Activated naive CD4-positive, alpha-beta T cell treated with Interleukin-2 at 50 U/mL for 16 hours (primary cell): ENCODE measurements at regions not wholly inside any gene's neighbourhood (a gene's known extent, or its start where the extent isn't known, plus 50 kb on each side); places are given as distances from the start of the nearest gene placed in this dataset.

ENCODE experiments used
- DNase-seq: peaks from one replicate; pipeline ENCODE4 v3.0.0-alpha.2; 2020

GRCh38 chr2:122135021-122135937 is 379.8 kb downstream of the TSN start:
- DNase-seq: no peak

DNA sequence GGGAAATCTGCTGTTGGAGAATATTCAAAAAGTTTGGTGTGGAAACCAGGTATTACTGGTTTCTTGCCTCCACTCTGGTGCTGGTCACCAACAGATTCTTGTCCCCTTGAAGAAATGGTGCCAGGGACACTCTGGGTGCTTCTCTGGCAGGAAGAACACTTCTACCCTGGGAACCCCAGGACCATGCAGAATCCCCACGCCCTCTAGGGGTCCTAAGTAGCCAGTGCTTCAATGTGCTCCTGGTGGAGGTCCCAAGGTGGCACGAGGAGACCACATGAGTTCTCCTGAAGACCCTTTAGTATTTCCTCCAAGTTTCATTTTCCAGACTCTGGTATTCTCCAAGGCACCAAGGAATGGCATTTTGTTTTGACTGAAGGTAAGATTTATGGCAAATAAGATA is 380.6 kb downstream of the TSN start:
- DNase-seq: no peak

GRCh38 chr2:122138561-122138960 is 383.1 kb downstream of the TSN start:
- DNase-seq: no peak

- no peak for DNase-seq
Measured at GRCh38 chr2:122139739-122140420, 384.4 kb downstream of the TSN start.

- no peak for DNase-seq
Measured at GRCh38 chr2:122144884-122145283, 389.4 kb downstream of the TSN start.

DNA sequence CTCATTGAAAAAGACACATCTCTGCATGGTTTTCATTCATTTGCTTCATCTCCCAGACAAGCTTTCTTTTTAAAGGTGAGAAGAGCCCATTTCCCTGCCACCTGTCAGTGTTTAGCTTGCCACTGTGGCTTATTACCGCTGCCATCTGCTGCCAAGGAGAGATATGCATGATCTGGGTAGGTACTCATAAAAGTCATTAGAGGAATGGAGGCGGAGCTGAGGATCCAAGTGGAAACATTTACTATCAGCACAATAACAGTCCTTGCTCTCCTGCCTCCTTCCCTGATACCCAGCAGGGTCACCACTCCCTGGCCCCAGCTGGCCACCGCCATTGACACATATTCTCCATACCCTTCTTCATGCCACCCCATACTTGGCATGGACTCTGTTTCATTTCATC is 390.4 kb downstream of the TSN start:
- DNase-seq: no peak

DNA sequence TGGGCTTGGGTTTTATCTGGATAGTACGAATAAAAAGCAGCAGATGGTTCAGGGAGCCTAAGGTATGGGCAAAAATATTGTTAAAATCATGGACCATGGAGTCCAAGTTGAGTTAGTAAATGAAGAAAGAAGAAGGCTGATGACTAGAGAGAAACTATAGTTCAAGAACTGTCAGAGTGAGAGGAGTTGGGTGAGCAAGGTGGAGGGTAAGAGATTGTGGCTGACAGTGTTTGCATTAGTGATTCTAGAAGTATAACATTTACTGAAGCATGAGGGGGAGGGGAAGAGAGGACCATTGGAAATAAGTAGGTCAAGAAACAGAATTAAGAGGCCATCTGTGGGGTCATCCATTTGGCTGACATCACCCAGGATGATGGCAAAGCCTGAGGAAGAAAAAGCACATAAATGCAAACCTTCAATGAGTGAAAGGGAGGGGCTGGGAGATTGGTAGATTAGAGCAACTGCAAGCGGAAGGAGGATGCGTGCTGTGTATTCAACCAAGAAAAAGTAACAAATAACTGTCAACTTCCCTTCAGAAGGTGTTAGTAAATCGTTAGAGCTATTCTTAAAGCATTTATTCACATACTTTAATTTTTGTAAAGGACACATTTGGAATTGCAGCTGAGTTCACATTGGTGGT is 392.8 kb downstream of the TSN start:
- DNase-seq: no peak

GRCh38 chr2:122150524-122151280 is 395.3 kb downstream of the TSN start:
- DNase-seq: no peak

DNA sequence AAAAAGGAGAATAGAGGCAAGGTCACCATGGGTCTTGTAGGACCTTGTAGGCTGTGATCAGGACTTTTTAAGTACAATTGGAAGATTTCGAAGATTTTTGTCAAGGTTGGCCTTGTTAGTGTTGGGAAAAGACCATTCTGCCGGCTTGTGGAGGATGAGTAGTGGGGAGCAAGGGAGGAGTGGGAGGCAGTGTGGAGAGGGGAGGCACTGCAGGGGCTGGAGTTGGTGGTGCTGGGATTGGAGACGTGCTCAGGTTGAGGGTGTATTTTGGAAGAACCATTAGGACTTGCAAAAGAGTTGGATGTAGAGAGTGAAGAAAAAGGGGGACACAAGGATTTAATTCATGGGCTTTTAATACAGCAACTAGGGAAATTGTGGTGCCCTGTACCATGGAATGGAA is 397.1 kb downstream of the TSN start:
- DNase-seq: no peak

GRCh38 chr2:122156176-122156890 is 400.9 kb downstream of the TSN start:
- no peak for DNase-seq

GRCh38 chr2:122157158-122157557 is 401.7 kb downstream of the TSN start:
- DNase-seq: no peak

GRCh38 chr2:122163617-122164016 is 408.2 kb downstream of the TSN start:
- no peak for DNase-seq

DNA sequence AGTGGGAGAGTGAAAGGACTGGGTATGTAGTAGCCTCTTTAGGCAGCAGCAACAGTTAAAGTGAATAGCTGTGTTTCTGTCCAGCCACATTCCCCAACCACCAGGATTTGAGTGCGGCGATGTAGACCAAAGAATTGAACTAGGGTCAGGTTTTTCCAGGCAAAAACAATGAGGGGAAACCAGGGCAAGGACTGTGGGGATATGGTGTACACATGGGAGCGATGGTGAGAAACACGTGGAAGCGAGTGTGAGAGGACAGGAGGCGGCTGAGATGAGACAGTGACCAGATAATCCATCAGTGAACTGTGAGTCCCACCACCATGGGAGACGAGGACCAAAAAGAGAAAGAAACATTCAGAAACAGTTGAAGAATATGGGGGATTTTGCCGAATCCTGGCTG is 409.5 kb downstream of the TSN start:
- no peak for DNase-seq

DNA sequence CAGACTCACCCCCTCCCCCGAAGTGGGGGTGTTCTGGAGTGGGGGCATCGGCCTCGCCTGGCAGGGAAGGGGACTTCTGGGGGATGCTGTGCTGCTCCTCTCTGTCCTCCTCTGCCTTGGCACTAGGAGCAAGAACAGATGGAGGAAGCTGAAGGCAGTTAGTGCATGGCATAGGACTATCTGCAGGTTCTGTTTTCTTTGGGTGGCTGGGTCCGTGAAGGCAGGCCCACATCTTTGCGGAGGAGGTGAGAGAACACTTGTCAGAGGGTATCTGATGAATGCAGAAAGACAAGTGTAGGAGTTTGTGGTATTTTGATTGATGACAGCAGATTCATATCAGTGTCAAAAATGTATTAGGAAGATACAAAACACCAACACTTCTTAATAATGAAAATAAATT is 411.4 kb downstream of the TSN start:
- no peak for DNase-seq

DNA sequence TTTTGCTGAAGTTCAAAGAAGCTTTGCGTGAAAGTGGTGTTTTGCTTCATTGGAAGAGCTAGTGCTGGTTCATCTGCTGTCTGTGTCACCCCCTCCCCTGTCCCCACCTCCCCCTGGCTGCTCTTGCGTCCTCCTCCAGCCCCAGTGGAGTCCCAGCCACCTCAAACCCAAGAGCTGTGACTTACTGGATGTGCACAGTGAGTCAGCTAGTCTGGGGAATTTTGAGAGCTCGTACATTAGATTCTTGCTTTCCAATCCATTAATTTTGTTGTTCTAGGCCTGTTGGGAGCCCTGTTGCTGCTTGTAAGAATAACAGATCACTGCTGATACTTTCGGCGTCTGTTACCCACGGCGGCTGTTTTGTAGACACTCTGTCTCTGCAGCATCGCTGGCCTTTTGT is 412.1 kb downstream of the TSN start:
- no peak for DNase-seq

- no peak for DNase-seq
Measured at GRCh38 chr2:122168799-122169198, 413.3 kb downstream of the TSN start.

- no peak for DNase-seq
Measured at GRCh38 chr2:122172812-122173211, 417.4 kb downstream of the TSN start.

GRCh38 chr2:122174061-122174460 is 418.6 kb downstream of the TSN start:
- DNase-seq: no peak

DNA sequence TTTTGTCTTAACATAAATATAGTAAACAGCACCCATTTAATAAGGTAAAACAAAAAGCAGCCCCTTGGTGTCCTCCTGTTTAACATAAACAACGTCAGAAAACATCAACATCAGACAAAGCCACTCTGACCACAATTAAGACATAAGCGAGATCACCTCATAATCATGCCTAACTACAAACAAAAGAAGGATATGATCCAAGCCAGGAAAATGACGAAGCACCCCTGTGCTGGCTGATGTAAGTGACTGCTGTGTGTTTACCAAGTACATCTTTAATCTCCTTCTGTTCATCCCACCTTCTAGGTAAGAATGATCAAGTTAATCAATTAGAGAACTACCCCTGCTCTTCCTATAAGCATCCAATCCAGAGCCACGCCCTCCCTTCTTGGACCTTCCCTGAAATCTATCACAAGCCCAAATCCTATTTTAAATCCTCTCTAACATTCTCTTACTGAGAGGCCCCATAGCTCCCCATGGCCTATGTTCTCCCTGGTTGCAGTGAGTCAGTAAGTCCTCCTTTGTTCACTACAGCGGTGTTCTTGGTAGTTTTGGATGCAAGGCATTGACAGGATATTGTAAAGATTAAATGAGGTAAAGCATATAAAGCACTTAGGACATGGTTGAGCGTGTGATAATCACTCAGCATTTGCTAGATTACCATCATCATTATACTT is 424.2 kb downstream of the TSN start:
- DNase-seq: no peak

GRCh38 chr2:122180972-122181371 is 425.5 kb downstream of the TSN start:
- no peak for DNase-seq

- DNase-seq: no peak
Measured at GRCh38 chr2:122182616-122183355, 427.3 kb downstream of the TSN start.
